BJ (cell line): ENCODE measurements at regions not wholly inside any gene's neighbourhood (a gene's known extent, or its start where the extent isn't known, plus 50 kb on each side); places are given as distances from the start of the nearest gene placed in this dataset.

ENCODE experiments used
- CTCF ChIA-PET: fragments of 350-600 bp; formaldehyde crosslinking; extraction: SDS; loops from one replicate; lab custom pipeline; 2021; ENCODE audit warnings: antibody characterized with exemption, inconsistent platforms; lab: Yijun Ruan, JAX
- POLR2A ChIA-PET: fragments of 300-600 bp; sonication (Branson Sonifier 250); formaldehyde crosslinking; extraction: SDS; loops from one replicate; lab custom pipeline; 2021; ENCODE audit warnings: antibody characterized with exemption; lab: Charles Lee
- DNase-seq: peaks from one replicate; pipeline ENCODE4 v3.0.0-alpha.2; 2011; ENCODE audit warnings: low read depth
- H3K27me3 ChIP-seq: 2 replicates; pipeline ENCODE4 v1.6.0; 2011; ENCODE audit warnings: low read length; ENCODE audit not compliant: control insufficient read depth, insufficient read depth
- H3K36me3 ChIP-seq: 2 replicates; pipeline ENCODE4 v1.5.1; 2011; ENCODE audit warnings: low read length; ENCODE audit not compliant: control insufficient read depth, insufficient read depth
- H3K4me3 ChIP-seq: 2 replicates; pipeline ENCODE4 v1.5.1; 2011; ENCODE audit warnings: low read depth, mild to moderate bottlenecking, control low read depth, low read length
- CTCF ChIP-seq: IDR thresholded peaks from 2 replicates; pipeline ENCODE4 v1.5.1; 2011; ENCODE audit warnings: low read depth, mild to moderate bottlenecking, control low read depth, inconsistent platforms, low read length, moderate library complexity; ENCODE audit not compliant: insufficient read depth

- H3K27me3 ChIP-seq, result no peaks in the 10 kb centered on the region
- no peak for TF ChIP-seq CTCF
- DNase-seq, result no peak
- no peaks in the 10 kb centered on the region for H3K36me3 ChIP-seq
- ChIA-PET POLR2A (no interaction called here), CTCF (no interaction called here)
- no peak overlapping the region for H3K4me3 ChIP-seq
These were observed 550.4 kb upstream of the MAP3K7 start for GRCh38 chr6:91137286-91137685.

GRCh38 chr6:91135406-91136103 lies 548.7 kb upstream of the MAP3K7 start:
- ChIA-PET POLR2A (no interaction called here), CTCF (no interaction called here)
- no peak for DNase-seq
- H3K27me3 ChIP-seq, result no peaks in the 10 kb centered on the region
- no peaks in the 10 kb centered on the region for H3K36me3 ChIP-seq
- TF ChIP-seq CTCF, result no peak
- no peak overlapping the region for H3K4me3 ChIP-seq

GRCh38 chr6:91132461-91132860 lies 545.6 kb upstream of the MAP3K7 start:
- no peak for TF ChIP-seq CTCF
- H3K4me3 ChIP-seq, result no peak overlapping the region
- DNase-seq, result no peak
- ChIA-PET POLR2A (no interaction called here), CTCF (no interaction called here)
- no peaks in the 10 kb centered on the region for H3K36me3 ChIP-seq
- no peaks in the 10 kb centered on the region for H3K27me3 ChIP-seq

- Histone ChIP-seq H3K4me3 (no peak overlapping the region), H3K27me3 (no peaks in the 10 kb centered on the region), H3K36me3 (no peaks in the 10 kb centered on the region)
- no peak for TF ChIP-seq CTCF
- POLR2A ChIA-PET, result no interaction called here
- CTCF ChIA-PET, result interaction anchor here (0.9 kb wide), 1 partner anchor 9 kb away, joined by 4 read pairs; no protein-coding TSS in a partner anchor
- no peak for DNase-seq
These were observed 543.3 kb upstream of the MAP3K7 start for GRCh38 chr6:91130126-91130525.

DNA sequence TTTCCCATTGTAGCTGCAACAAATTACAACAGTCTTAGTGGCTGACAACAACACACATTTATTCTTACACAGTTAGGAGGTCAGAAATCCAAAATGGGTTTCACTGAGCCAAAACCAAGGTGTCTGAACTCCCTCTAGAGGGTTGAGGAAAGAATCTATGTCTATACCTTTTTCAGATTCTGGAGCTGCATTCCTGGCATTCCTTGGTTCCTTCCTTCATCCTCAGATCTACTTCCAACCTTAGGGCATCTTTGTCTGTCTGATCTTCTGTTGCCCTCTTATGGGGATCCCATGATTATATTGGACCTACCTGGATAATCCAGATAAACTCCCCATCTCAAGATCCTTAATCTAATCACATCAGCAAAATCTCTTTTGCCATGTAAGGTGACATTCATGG lies 540.9 kb upstream of the MAP3K7 start:
- ChIA-PET CTCF (no interaction called here), POLR2A (no interaction called here)
- Histone ChIP-seq H3K36me3 (no peaks in the 10 kb centered on the region), H3K4me3 (no peak overlapping the region), H3K27me3 (no peaks in the 10 kb centered on the region)
- DNase-seq, result no peak
- TF ChIP-seq CTCF, result no peak
